GM11168 (cell line): ENCODE measurements at regions not wholly inside any gene's neighbourhood (a gene's known extent, or its start where the extent isn't known, plus 50 kb on each side); places are given as distances from the start of the nearest gene placed in this dataset.
"Not testable (repeated sequence)": the region's sequence is repeated elsewhere in the genome, so short reads cannot be mapped to it uniquely, and the experiment has no call there.

Experiments
- in situ Hi-C: fragments of 300-500 bp; cut with MboI; formaldehyde crosslinking; loops from one replicate; pipeline ENCODE4 v1.12.0; 2022; ENCODE audit warnings: low sequenced_read_pairs; ENCODE audit not compliant: unreplicated experiment

- in situ Hi-C loops, result loop anchor here (5.0 kb wide), 1 partner anchor 39 kb away; no protein-coding TSS in a partner anchor
These were observed 53.1 kb upstream of the TMEM252 start for GRCh38 chr9:68593760-68594159.

DNA sequence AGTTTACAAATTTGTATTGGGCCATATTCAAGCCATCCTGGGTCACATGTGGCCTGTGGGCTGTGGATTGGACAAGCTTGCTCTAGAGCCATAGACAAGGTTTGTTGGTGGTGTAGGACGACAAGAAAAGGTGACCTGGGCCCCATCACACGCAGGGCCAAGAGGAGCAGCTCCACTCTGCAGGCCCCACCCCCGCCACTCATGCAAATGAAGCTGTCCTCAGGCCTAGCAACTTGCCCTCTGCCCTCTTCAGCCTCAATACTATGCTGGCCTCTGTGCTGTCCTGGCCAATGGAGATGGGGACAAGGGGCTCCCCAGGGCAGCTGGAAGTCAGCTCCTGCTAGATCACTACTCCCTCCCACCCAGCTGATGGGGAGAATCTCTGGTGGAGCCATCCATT is 55.2 kb upstream of the TMEM252 start:
- in situ Hi-C loops, result no loop called here

GRCh38 chr9:68597362-68597997 is 56.8 kb upstream of the TMEM252 start:
- in situ Hi-C loops, result no loop called here

DNA sequence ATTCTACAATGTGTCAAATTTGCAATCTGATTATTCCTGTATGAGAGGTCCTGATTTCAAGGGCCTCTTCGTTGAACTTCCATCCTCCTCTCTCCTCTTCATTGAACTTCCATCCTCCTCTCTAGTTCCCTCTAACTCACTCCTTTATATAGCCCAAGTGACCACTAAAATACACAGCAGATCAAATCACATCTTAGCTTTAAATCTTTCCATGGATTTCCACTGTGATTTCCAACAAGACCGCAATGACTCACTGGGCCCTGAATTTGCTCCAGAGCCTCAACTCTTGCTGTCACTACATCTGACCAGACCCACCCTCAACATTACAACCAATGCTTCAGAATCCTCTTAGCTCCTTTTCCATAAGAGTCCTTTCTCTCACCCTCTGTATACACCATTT is 59.1 kb upstream of the TMEM252 start:
- in situ Hi-C loops, result loop anchor here (10.0 kb wide), 1 partner anchor 65 kb away; no protein-coding TSS in a partner anchor

DNA sequence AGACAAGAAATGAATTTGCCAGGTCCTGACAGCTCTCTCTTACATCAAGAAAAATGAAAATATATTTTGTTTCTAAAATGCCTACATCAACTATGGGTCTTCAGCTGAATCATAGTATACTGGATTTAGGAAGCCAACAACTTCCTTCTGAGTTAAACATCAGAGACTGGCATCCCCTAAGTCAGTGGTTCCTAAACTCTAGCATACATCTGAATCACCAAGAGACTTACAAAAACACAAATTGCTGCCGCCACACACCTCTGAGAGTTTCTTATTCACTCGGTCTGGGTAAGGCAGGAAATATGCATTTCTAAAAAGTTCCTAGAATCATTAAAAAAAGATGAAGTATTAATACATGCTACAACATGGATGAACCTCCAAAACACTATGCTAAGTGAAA is 60.4 kb upstream of the TMEM252 start:
- in situ Hi-C loops, result loop anchor here (10.0 kb wide), 1 partner anchor 64 kb away; no protein-coding TSS in a partner anchor

DNA sequence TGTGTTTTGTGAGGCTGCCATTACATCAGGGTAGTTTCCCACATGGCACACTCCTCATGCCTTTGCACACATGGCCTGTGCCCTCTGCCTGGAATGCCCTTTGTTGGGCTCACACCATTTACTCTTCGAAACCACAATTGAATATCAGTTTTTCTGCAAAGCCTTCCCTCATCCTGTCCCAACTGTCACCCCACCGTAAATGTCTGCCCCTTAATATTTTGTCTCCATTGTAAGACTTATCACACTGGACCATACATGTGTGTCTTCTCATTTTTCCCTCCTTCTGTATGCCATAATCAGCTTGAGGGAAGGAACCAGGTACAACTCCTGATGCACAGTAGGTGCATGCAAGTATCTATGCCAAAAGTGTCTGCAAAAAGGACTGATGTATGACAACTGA is 62.7 kb upstream of the TMEM252 start:
- in situ Hi-C loops, result loop anchor here (10.0 kb wide), 1 partner anchor 61 kb away; no protein-coding TSS in a partner anchor

DNA sequence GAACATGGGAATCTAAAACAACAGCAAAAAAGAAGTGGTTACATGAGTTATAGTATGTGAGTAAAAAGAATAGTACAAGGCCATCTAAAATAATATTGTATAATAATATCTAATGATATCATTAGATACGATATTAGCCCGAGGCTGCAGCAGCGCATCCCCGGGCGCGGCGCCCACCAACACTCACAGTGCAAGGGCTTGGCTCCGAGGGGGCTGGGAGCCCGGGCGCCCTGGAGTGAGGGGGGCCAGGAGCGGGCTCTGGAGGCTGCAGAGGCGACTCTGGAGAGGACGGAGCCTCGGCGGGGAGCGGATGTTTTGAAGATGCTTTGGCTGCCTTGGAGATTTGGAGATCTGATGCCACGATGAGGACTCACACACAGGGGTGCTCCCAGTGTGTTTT is 68.1 kb upstream of the TMEM252 start:
- in situ Hi-C loops, result loop anchor here (10.0 kb wide), 1 partner anchor 56 kb away; no protein-coding TSS in a partner anchor

DNA sequence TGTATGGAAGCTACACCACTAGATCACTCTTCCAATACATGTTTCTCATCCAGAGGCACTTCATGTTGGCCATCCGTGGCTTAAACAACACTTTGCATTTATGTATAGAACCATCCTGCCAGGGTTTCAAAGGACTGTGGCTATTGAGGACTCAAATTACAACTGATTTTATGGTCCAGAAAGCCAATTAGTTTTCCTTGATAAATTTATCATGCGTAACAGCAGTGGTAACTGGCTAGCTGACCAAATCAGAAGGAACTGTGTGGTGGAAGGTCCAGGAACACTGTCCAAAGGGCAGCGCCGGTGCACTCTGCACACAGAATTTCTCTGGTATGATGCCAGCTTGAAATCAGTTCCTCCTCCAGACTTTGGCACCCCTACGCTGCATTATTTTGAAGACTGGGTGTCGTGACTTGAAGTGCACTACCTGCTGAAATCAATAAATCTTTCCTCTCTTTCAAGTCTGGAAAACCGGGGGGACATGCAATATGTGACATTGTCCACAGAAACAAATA is 69.3 kb upstream of the TMEM252 start:
- in situ Hi-C loops, result loop anchor here (10.0 kb wide), 1 partner anchor 55 kb away; no protein-coding TSS in a partner anchor

DNA sequence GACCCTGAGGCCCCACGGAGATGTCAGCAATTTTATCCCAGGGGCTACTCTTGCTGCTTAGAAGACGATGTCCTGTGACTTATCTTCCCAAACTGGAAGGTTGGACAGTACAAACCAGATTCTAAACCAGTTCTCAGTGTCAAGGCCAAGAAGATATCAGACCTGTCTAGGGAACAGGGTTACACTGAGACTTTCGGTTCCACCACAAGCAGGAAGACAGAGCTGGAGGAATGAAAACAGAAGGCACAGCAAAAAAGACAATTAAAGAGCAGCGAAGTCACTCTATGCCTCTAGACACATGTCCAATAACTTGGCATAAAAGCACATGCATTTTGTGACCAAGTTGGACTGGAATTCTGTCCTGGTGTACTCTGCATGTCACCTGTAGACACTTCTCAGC is 73.4 kb upstream of the TMEM252 start:
- in situ Hi-C loops, result no loop called here

GRCh38 chr9:68617011-68617410 is 76.3 kb upstream of the TMEM252 start:
- in situ Hi-C loops, result not testable (repeated sequence)

- in situ Hi-C loops, result no loop called here
These were observed 78.4 kb upstream of the TMEM252 start for GRCh38 chr9:68619072-68619471.

DNA sequence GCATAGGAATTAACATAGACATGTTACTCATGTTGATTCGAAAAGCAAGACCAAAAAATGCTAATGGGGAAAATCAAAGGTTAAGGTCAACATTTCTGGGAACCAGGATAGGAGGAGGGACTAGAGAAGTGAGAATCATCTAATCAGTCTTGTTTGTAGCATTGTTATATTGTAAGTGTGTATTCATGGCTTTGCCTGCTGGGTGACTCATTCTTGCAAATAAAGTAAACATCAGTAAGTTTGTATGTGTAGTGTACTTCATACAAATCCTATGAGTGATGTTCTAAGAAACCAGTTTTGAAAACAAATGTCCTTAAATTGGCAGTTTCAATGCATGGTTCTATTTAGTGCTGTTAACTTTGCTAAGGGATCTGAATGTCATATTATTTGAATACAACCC is 79.0 kb upstream of the TMEM252 start:
- in situ Hi-C loops, result no loop called here

DNA sequence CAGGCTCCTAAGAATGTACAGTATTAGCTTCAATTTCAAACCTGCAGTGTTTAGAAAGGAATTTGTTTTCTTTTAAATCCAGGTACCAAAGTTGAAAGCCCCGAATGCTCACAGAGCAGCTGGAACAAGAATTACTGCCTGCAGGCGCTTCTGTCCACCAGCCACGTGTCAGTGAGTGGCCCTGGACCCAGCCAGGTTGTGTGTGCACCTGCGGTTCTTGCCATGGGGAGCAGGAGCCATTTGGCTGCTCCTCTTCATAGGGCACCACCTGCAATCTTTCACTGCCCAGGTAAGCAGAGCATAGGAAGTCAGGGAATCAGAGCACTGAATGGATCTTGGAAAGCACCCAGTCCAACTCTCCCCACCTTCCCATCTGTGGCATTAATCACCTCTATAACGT is 79.5 kb upstream of the PIP5K1B start:
- in situ Hi-C loops, result no loop called here

DNA sequence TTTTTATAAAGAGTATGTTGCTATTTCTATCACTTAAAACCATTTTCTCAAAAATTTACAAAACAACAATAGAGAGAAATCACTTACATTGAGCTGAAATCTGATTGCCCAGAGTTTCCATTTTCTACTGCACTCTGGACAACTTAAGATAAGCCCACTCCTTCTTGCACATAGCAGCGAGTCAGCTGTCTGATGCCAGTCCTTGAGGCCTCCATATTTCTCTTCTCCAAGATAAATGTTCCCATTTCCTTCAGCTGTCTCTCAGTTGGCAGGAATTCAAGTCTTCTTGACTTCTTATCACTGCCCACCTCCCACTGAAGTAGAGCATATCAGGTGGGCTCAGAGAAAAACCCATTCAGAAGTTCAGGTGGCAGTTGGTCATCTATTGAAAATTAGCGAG is 78.5 kb upstream of the PIP5K1B start:
- in situ Hi-C loops, result no loop called here

- in situ Hi-C loops, result no loop called here
These were observed 77.9 kb upstream of the PIP5K1B start for GRCh38 chr9:68627104-68627503.

DNA sequence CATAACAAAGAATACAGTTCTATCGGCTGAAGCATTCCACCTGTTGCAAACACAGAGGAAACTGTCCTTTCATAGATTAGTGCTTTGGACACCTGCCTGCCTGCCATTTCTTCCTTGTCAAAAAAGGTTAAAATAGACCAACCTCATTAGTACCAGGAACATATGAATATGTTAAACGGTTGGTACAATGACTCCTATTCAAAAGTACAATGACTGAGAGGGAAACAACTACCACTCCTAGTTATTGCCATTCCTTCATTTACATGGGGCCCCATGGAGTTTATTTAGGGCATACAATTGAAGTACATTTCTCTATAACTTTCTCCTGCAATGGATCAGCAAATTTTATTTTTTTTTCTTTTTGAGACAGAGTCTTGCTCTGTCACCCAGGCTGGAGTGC is 77.4 kb upstream of the PIP5K1B start:
- in situ Hi-C loops, result no loop called here

- in situ Hi-C loops, result no loop called here
These were observed 76.0 kb upstream of the PIP5K1B start for GRCh38 chr9:68629042-68629441.

- in situ Hi-C loops, result loop anchor here (5.0 kb wide), 1 partner anchor 40 kb away; no protein-coding TSS in a partner anchor
These were observed 73.2 kb upstream of the PIP5K1B start for GRCh38 chr9:68631811-68632210.

DNA sequence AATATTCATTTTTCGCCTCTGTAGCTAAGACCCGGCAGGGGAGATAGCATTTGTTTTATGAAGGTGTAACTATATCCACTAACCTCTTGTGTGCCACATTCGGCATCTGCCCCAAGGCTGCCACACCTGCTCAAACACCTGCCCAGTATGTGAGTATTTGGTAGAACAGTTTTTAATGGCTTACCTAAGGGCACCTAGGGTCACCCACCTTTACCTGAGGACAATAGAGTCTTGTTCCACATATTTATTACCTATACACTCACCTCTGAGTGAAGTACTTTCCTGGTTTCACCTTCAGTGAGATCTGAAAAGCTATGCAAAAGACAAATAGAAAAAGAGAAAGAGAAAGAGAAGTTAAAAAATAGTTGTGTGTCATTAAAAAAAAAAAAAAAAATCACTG is 68.0 kb upstream of the PIP5K1B start:
- in situ Hi-C loops, result no loop called here

DNA sequence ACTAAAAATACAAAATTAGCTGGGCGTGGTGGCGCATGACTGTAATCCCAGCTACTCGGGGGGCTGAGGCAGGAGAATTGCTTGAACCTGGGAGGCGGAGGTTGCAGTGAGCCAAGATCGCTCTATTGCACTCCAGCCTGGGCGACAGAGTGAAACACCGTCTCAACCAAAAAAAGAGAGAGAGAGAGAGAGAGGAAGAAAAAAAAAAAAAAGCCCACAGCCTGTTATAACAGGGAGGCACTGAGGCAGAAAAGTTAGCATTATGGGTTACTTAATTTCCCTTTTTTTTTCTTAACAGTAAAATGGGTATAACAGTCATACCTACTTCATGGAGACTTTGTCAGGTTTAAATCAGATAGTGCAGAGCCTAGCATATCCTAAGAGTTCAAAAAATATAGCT is 65.8 kb upstream of the PIP5K1B start:
- in situ Hi-C loops, result not testable (repeated sequence)

DNA sequence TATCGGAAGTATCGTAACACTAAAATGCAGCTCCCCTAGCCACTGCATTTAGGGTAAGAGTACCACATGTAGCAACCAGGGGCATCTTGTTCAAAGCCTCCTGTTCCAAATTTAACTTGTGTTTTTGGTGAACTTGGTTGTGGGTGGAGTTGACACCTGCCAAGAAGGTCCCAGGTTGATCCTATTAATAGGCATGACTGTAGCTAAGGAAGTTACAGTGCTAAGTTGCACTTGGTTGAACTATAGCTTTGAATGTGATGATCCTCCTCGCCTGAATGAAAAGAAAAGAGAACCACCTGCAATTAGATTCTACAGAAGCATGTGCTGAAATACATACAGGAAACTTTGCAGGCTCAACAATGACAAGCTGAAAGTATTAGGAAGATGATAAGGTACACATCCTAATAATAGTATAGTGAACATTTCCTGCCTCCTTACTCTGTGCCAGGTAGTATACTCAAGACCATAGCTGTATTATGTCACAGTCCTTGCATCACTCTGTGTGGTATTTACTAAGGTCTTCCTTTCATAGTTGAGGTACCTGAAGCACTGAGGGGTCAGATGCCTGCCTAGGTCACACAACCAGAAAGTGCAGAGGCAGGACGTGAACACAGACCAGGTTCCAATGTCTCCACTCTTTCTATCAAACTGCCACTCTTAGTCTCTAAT is 64.5 kb upstream of the PIP5K1B start:
- in situ Hi-C loops, result no loop called here
